Hematopoietic multipotent progenitor cell treated with erythropoietin and hydrocortisone succinate and interleukin-3 and kit ligand, for 17 days (in vitro differentiated cells): ENCODE measurements at regions not wholly inside any gene's neighbourhood (a gene's known extent, or its start where the extent isn't known, plus 50 kb on each side); places are given as distances from the start of the nearest gene placed in this dataset.
"Not testable (repeated sequence)": the region's sequence is repeated elsewhere in the genome, so short reads cannot be mapped to it uniquely, and the experiment has no call there.

Source experiments
- DNase-seq: peaks from one replicate; pipeline ENCODE4 v3.0.0-alpha.2; 2015; ENCODE audit warnings: low spot score

GRCh38 chr1:234861024-234861620 is 251.1 kb upstream of the IRF2BP2 start:
- DNase-seq, result no peak

GRCh38 chr1:234858722-234859121 is 248.7 kb upstream of the IRF2BP2 start:
- DNase-seq, result no peak

GRCh38 chr1:234856845-234857245 is 246.9 kb upstream of the IRF2BP2 start:
- no peak for DNase-seq

- DNase-seq, result no peak
These were observed 245.9 kb upstream of the IRF2BP2 start for GRCh38 chr1:234855851-234856250.

- DNase-seq, result no peak
These were observed 244.7 kb upstream of the IRF2BP2 start for GRCh38 chr1:234854645-234855039.

GRCh38 chr1:234853906-234854644 is 244.1 kb upstream of the IRF2BP2 start:
- DNase-seq, result no peak

- DNase-seq, result no peak
These were observed 242.7 kb upstream of the IRF2BP2 start for GRCh38 chr1:234852659-234853058.

GRCh38 chr1:234851450-234852438 is 241.8 kb upstream of the IRF2BP2 start:
- no peak for DNase-seq

- DNase-seq, result no peak
These were observed 239.9 kb upstream of the IRF2BP2 start for GRCh38 chr1:234849832-234850231.

GRCh38 chr1:234848972-234849649 is 239.1 kb upstream of the IRF2BP2 start:
- DNase-seq, result no peak

GRCh38 chr1:234846813-234847212 is 236.8 kb upstream of the IRF2BP2 start:
- not testable (repeated sequence) for DNase-seq

- no peak for DNase-seq
These were observed 235.9 kb upstream of the IRF2BP2 start for GRCh38 chr1:234845836-234846235.

- no peak for DNase-seq
These were observed 235.2 kb upstream of the IRF2BP2 start for GRCh38 chr1:234845097-234845660.

GRCh38 chr1:234844479-234845031 is 234.6 kb upstream of the IRF2BP2 start:
- DNase-seq, result no peak

GRCh38 chr1:234843946-234844345 is 234.0 kb upstream of the IRF2BP2 start:
- DNase-seq, result no peak

GRCh38 chr1:234842726-234843641 is 233.0 kb upstream of the IRF2BP2 start:
- peak; percentile 82 for DNase-seq

GRCh38 chr1:234841710-234842231 is 231.8 kb upstream of the IRF2BP2 start:
- DNase-seq, result no peak

- no peak for DNase-seq
These were observed 231.3 kb upstream of the IRF2BP2 start for GRCh38 chr1:234841281-234841680.

GRCh38 chr1:234840843-234841242 is 230.9 kb upstream of the IRF2BP2 start:
- DNase-seq, result peak; percentile 52

- no peak for DNase-seq
These were observed 230.3 kb upstream of the IRF2BP2 start for GRCh38 chr1:234840253-234840652.
